Colonic mucosa (tissue), 4 donors: ENCODE measurements at regions not wholly inside any gene's neighbourhood (a gene's known extent, or its start where the extent isn't known, plus 50 kb on each side); places are given as distances from the start of the nearest gene placed in this dataset.

Source experiments
- DNase-seq: peaks from one replicate; pipeline ENCODE4 v3.0.0-alpha.2; 2020
- H3K27ac ChIP-seq: fragments of 200-600 bp; one replicate; pipeline ENCODE4 v1.8.0; 2021
- H3K27me3 ChIP-seq: fragments of 200-600 bp; one replicate; pipeline ENCODE4 v1.8.0; 2021
- H3K36me3 ChIP-seq: fragments of 200-600 bp; one replicate; pipeline ENCODE4 v1.8.0; 2021
- H3K4me1 ChIP-seq: fragments of 200-600 bp; one replicate; pipeline ENCODE4 v1.8.0; 2021; ENCODE audit warnings: mild to moderate bottlenecking
- H3K4me3 ChIP-seq: fragments of 200-600 bp; one replicate; pipeline ENCODE4 v1.8.0; 2021
- H3K9ac ChIP-seq, 2 donors: one replicate each; pipeline ENCODE4 v1.7.0; 2013; ENCODE audit warnings: control low read depth in 2 of 2, low read depth in 2 of 2, low read length in 2 of 2
- H3K9me3 ChIP-seq: fragments of 200-600 bp; one replicate; pipeline ENCODE4 v1.8.0; 2021
- CTCF ChIP-seq: fragments of 200-600 bp; IDR thresholded peaks from one replicate; pipeline ENCODE4 v1.8.0; 2022; ENCODE audit warnings: antibody characterized with exemption, mild to moderate bottlenecking
- intact Hi-C: fragments of 100-400 bp; cut with DNase I; formaldehyde crosslinking; loops from one replicate; pipeline ENCODE4 v1.14.1; 2022
- donor health status: healthy.
- donor health status: DM: no; HTN: no; CAD: no.
- donor health status: DM: no; HTN: no; CAD: no.

DNA sequence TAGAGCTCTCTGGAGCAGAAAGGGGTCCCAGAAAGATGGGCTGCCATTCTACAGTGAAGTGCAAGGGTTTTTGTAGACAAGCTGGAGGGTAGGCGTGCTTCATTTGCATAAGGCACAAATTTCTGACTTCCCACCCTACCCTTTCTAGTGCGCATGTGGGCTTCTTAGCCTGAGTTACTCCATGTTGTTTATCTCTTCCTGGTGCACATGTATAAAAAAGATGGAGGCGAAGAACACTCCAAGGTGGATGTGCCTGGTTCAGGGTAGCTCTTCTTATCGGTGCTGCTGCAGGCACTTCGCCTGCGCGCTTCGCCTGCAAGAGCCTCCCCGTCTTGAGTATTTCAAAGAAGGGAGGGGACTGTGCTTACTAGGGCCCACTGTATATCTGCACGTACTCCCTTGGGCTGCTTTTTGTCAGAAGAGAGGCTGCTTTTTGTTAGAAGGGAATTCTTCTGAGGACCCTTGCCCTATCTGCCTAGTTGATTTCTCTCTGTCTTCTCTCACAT lies 1047.3 kb upstream of the CNTN5 start:
- DNase-seq = no peak
- H3K36me3 ChIP-seq = no peaks in the 10 kb centered on the region
- intact Hi-C loops = no loop called here
- no peak overlapping the region for H3K27ac ChIP-seq
- no peak overlapping the region for H3K4me3 ChIP-seq
- TF ChIP-seq CTCF = no peak
- no peaks in the 10 kb centered on the region for H3K4me1 ChIP-seq
- H3K27me3 ChIP-seq = no peaks in the 10 kb centered on the region
- no peaks in the 10 kb centered on the region for H3K9me3 ChIP-seq
- H3K9ac ChIP-seq = no peak overlapping the region

GRCh38 chr11:97974798-97975498 lies 1045.8 kb upstream of the CNTN5 start:
- H3K9ac ChIP-seq = no peak overlapping the region
- no peak overlapping the region for H3K4me3 ChIP-seq
- H3K9me3 ChIP-seq = no peaks in the 10 kb centered on the region
- intact Hi-C loops = no loop called here
- no peaks in the 10 kb centered on the region for H3K27me3 ChIP-seq
- H3K36me3 ChIP-seq = no peaks in the 10 kb centered on the region
- no peak for TF ChIP-seq CTCF
- DNase-seq = no peak
- H3K27ac ChIP-seq = no peak overlapping the region
- no peaks in the 10 kb centered on the region for H3K4me1 ChIP-seq

GRCh38 chr11:97977726-97978125 lies 1043.0 kb upstream of the CNTN5 start:
- no peak overlapping the region for H3K27ac ChIP-seq
- no peaks in the 10 kb centered on the region for H3K9me3 ChIP-seq
- no peak for DNase-seq
- intact Hi-C loops = no loop called here
- H3K4me1 ChIP-seq = no peaks in the 10 kb centered on the region
- no peaks in the 10 kb centered on the region for H3K27me3 ChIP-seq
- H3K4me3 ChIP-seq = no peak overlapping the region
- H3K9ac ChIP-seq = no peak overlapping the region
- TF ChIP-seq CTCF = no peak
- no peaks in the 10 kb centered on the region for H3K36me3 ChIP-seq

GRCh38 chr11:97979741-97980140 lies 1041.0 kb upstream of the CNTN5 start:
- no peak overlapping the region for H3K9ac ChIP-seq
- H3K9me3 ChIP-seq = no peaks in the 10 kb centered on the region
- no peaks in the 10 kb centered on the region for H3K27me3 ChIP-seq
- no peak for DNase-seq
- TF ChIP-seq CTCF = no peak
- no peaks in the 10 kb centered on the region for H3K4me1 ChIP-seq
- H3K4me3 ChIP-seq = no peak overlapping the region
- H3K27ac ChIP-seq = no peak overlapping the region
- intact Hi-C loops = no loop called here
- no peaks in the 10 kb centered on the region for H3K36me3 ChIP-seq

DNA sequence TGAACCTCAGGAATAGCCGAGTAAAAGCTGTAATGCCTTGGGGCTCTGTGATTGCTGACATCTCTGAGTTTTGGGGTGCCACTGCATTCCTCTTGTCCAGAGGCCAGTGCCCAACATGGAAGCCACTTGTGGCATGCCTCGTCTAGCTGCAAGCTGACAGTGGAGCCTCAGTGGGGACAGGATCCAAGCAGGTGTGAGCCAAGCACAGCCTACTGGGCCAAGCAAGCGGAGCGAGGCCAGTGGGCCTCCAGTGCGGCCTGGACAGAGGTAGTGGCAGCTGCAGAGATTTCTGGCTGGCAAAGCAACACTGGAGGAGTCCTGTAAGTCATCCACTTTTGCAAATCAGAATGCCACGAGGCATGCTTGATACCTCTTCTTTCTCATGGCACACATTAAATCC lies 1038.2 kb upstream of the CNTN5 start:
- intact Hi-C loops = no loop called here

More for the DNA sequence above, 1038.2 kb upstream of the CNTN5 start:
- no peak overlapping the region for H3K9ac ChIP-seq
- no peaks in the 10 kb centered on the region for H3K4me1 ChIP-seq
- H3K27me3 ChIP-seq = no peaks in the 10 kb centered on the region
- H3K36me3 ChIP-seq = no peaks in the 10 kb centered on the region
- no peaks in the 10 kb centered on the region for H3K9me3 ChIP-seq
- no peak for DNase-seq
- TF ChIP-seq CTCF = no peak
- no peak overlapping the region for H3K27ac ChIP-seq
- no peak overlapping the region for H3K4me3 ChIP-seq
